NB4 (cell line): ENCODE measurements at regions not wholly inside any gene's neighbourhood (a gene's known extent, or its start where the extent isn't known, plus 50 kb on each side); places are given as distances from the start of the nearest gene placed in this dataset.

Experiments
- DNase-seq: peaks from one replicate; pipeline ENCODE4 v3.0.0; 2010; ENCODE audit warnings: low read depth
- H3K4me3 ChIP-seq: one replicate; pipeline ENCODE4 v1.5.1; 2011; ENCODE audit warnings: mild to moderate bottlenecking, low read depth, low read length, moderate library complexity
- CTCF ChIP-seq: IDR thresholded peaks from one replicate; pipeline ENCODE4 v1.5.1; 2012; ENCODE audit warnings: low read depth, low read length
- MAX ChIP-seq: IDR thresholded peaks from 2 replicates; pipeline ENCODE4 v1.6.1; 2011; ENCODE audit warnings: low read depth, low read length
- MYC ChIP-seq: IDR thresholded peaks from 2 replicates; pipeline ENCODE4 v1.6.1; 2011; ENCODE audit warnings: low read depth, low read length
- POLR2A ChIP-seq: IDR thresholded peaks from 2 replicates; pipeline ENCODE4 v1.6.1; 2011; ENCODE audit warnings: mild to moderate bottlenecking; ENCODE audit not compliant: insufficient read length; ENCODE audit errors: extremely low read depth

GRCh38 chr5:96285823-96286222, 147.2 kb downstream of the PCSK1 start:
- TF ChIP-seq MAX (no peak), MYC (no peak), CTCF (no peak), POLR2A (no peak)
- no peak for DNase-seq
- no peak overlapping the region for H3K4me3 ChIP-seq

GRCh38 chr5:96284727-96285389, 148.2 kb downstream of the PCSK1 start:
- H3K4me3 ChIP-seq, result no peak overlapping the region
- TF ChIP-seq POLR2A (no peak), CTCF (no peak), MYC (no peak), MAX (no peak)
- DNase-seq, result no peak

- DNase-seq, result no peak
- TF ChIP-seq POLR2A (no peak), MAX (no peak), MYC (no peak), CTCF (no peak)
- no peak overlapping the region for H3K4me3 ChIP-seq
These were observed 149.5 kb downstream of the PCSK1 start for GRCh38 chr5:96283589-96283988.

- no peak overlapping the region for H3K4me3 ChIP-seq
- DNase-seq, result no peak
- TF ChIP-seq MYC (no peak), POLR2A (no peak)
These were observed 151.0 kb downstream of the PCSK1 start for GRCh38 chr5:96282020-96282419.

- TF ChIP-seq MYC (no peak), MAX (no peak), CTCF (no peak), POLR2A (no peak)
- DNase-seq, result no peak
These were observed 152.1 kb downstream of the PCSK1 start for GRCh38 chr5:96280946-96281393.

GRCh38 chr5:96279801-96280542, 153.1 kb downstream of the PCSK1 start:
- no peak for DNase-seq
- TF ChIP-seq MYC (no peak), MAX (no peak), CTCF (no peak), POLR2A (no peak)
- H3K4me3 ChIP-seq, result no peak overlapping the region

More at GRCh38 chr5:96280946-96281393, 152.1 kb downstream of the PCSK1 start:
- H3K4me3 ChIP-seq, result no peak overlapping the region
